ENCODE measurements at regions not wholly inside any gene's neighbourhood (a gene's known extent, or its start where the extent isn't known, plus 50 kb on each side); places are given as distances from the start of the nearest gene placed in this dataset.
A peak's percentile ranks its signal among the peaks of the same experiment; 100 is the strongest.
"Not testable (repeated sequence)": the region's sequence is repeated elsewhere in the genome, so short reads cannot be mapped to it uniquely, and the experiment has no call there.

- no peak for DNase-seq (ENCODE audit: low read depth)
Observed at GRCh38 chr16:59146140-59146539, 412.0 kb upstream of the GOT2 start.

- DNase-seq (ENCODE audit: low read depth): no peak
Observed at GRCh38 chr16:59144841-59145240, 410.7 kb upstream of the GOT2 start.

- DNase-seq (ENCODE audit: low read depth): no peak
Observed at GRCh38 chr16:59144326-59144725, 410.2 kb upstream of the GOT2 start.

GRCh38 chr16:59126486-59126885 is 392.4 kb upstream of the GOT2 start:
- DNase-seq (ENCODE audit: low read depth): no peak

GRCh38 chr16:59124056-59124455 is 389.9 kb upstream of the GOT2 start:
- DNase-seq (ENCODE audit: low read depth): no peak

GRCh38 chr16:59123479-59123878 is 389.4 kb upstream of the GOT2 start:
- no peak for DNase-seq (ENCODE audit: low read depth)

GRCh38 chr16:59122262-59122537 is 388.1 kb upstream of the GOT2 start:
- DNase-seq (ENCODE audit: low read depth): no peak

GRCh38 chr16:59121411-59122261 is 387.5 kb upstream of the GOT2 start:
- no peak for DNase-seq (ENCODE audit: low read depth)

- no peak for DNase-seq (ENCODE audit: low read depth)
Observed at GRCh38 chr16:59116744-59117143, 382.6 kb upstream of the GOT2 start.

GRCh38 chr16:59114790-59115189 is 380.7 kb upstream of the GOT2 start:
- no peak for DNase-seq (ENCODE audit: low read depth)

- DNase-seq (ENCODE audit: low read depth): no peak
Observed at GRCh38 chr16:59113004-59113670, 379.0 kb upstream of the GOT2 start.

GRCh38 chr16:59111280-59111679 is 377.2 kb upstream of the GOT2 start:
- no peak for DNase-seq (ENCODE audit: low read depth)

- no peak for DNase-seq (ENCODE audit: low read depth)
Observed at GRCh38 chr16:59108374-59108773, 374.3 kb upstream of the GOT2 start.

- DNase-seq (ENCODE audit: low read depth): not testable (repeated sequence)
Observed at GRCh38 chr16:59096682-59097081, 362.6 kb upstream of the GOT2 start.

GRCh38 chr16:59090541-59090940 is 356.4 kb upstream of the GOT2 start:
- no peak for DNase-seq (ENCODE audit: low read depth)

- no peak for DNase-seq (ENCODE audit: low read depth)
Observed at GRCh38 chr16:59088431-59088830, 354.3 kb upstream of the GOT2 start.

GRCh38 chr16:59087641-59088040 is 353.5 kb upstream of the GOT2 start:
- no peak for DNase-seq (ENCODE audit: low read depth)

GRCh38 chr16:59067205-59067604 is 333.1 kb upstream of the GOT2 start:
- DNase-seq (ENCODE audit: low read depth): no peak

GRCh38 chr16:59060207-59060606 is 326.1 kb upstream of the GOT2 start:
- DNase-seq (ENCODE audit: low read depth): peak; percentile 13

- DNase-seq (ENCODE audit: low read depth): no peak
Observed at GRCh38 chr16:59058250-59058649, 324.1 kb upstream of the GOT2 start.

GRCh38 chr16:59053911-59054310 is 319.8 kb upstream of the GOT2 start:
- DNase-seq (ENCODE audit: low read depth): no peak

- DNase-seq (ENCODE audit: low read depth): no peak
Observed at GRCh38 chr16:59052231-59052630, 318.1 kb upstream of the GOT2 start.

GRCh38 chr16:59048876-59049275 is 314.8 kb upstream of the GOT2 start:
- no peak for DNase-seq (ENCODE audit: low read depth)

Data from myocyte (in vitro differentiated cells).